ENCODE measurements at regions not wholly inside any gene's neighbourhood (a gene's known extent, or its start where the extent isn't known, plus 50 kb on each side); places are given as distances from the start of the nearest gene placed in this dataset.

GRCh38 chr2:217515615-217516309 lies 487.0 kb downstream of the TNS1 start:
- FAIRE-seq: no peak

GRCh38 chr2:217513258-217513657 lies 489.5 kb downstream of the TNS1 start:
- no peak for FAIRE-seq

- FAIRE-seq: no peak
Measured at GRCh38 chr2:217512728-217513127, 490.1 kb downstream of the TNS1 start.

GRCh38 chr2:217512259-217512658 lies 490.5 kb downstream of the TNS1 start:
- no peak for FAIRE-seq

GRCh38 chr2:217511850-217512249 lies 490.9 kb downstream of the TNS1 start:
- no peak for FAIRE-seq

GRCh38 chr2:217510771-217511291 lies 492.0 kb downstream of the TNS1 start:
- FAIRE-seq: peak; percentile 91

GRCh38 chr2:217505303-217505702 lies 497.5 kb downstream of the TNS1 start:
- no peak for FAIRE-seq

GRCh38 chr2:217501887-217502286 lies 500.9 kb downstream of the TNS1 start:
- no peak for FAIRE-seq

DNA sequence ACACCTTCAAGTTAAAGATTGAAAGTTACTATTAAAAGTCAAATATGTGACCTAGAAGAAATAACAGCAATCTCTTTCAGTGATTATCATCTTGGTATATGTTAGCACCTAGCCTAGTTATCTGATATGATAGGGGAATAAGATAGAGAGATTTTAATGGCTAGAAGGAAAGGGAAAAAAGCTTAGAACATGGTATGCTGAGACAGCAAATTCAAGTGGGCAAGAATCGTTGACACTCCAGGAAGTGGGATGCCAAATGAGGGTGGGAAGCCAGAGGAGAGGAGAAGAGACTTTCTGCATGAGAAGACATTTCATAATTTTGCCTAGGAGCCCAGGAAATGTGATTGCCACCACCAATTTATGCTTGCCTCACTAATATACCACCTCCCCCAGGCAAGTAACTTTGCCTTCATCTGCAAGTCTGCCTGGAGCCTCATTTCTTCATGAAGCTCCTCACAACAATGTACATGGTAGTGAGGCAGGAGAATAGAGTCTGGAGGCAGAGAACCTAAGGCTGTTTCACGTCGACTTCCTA lies 504.9 kb downstream of the TNS1 start:
- FAIRE-seq: no peak

DNA sequence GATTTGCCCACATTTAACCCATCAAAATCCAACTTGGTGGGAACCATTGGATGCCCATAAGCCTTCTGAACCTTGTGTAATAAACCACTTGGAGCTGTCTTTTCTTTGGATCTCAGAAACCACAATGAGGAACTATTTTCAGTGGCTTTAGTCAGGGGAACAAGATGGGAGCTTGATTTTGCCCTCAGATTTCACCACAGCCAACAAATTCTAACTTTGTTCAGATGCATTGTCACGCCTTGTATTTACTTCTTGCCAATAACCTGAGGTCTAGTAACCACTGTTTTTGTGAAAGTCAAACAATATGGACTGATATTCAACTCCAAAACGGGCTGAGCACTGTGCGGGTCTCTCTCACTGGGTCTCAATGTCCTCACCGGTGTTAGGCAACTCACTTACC lies 508.2 kb downstream of the TNS1 start:
- FAIRE-seq: no peak

DNA sequence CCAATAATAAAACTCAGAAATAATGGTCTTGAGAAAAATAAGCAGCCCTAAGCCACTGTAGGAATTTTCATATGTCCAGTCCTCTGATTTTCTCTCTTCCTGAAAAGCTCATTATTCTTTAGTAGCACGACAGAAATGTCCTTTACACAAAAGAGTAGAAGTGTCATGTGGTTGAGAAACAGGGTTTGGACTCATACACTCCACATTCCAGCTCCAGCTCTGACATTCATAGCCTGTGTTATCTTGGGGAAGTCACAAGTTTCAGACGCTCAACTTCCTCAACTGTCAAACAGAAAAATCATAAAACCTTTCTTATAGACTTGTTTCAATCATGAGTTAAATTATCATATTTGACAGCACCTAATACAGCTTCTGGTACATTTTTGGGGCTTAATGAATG lies 511.5 kb downstream of the TNS1 start:
- no peak for FAIRE-seq

- FAIRE-seq: no peak
Measured at GRCh38 chr2:217489145-217489960, 513.4 kb downstream of the TNS1 start.

DNA sequence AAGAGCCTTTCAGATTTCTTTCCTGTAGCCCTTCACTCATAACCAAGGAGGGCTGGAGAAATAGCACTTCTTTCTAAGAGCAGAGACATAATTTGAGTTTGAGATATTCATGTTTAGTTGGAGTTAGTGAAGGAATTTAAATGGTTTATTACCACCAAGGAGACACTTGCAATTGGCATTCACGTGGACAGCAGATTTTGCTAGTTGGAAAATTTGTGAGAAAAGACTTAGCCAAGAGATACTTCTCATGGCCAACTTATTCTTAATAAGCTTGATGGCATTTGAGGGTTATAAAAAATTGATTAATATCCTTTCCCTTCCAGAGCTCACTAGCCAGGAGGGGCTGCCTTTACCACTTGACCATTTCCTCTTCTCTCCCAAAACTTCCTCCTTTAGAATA lies 518.7 kb downstream of the TNS1 start:
- FAIRE-seq: no peak

DNA sequence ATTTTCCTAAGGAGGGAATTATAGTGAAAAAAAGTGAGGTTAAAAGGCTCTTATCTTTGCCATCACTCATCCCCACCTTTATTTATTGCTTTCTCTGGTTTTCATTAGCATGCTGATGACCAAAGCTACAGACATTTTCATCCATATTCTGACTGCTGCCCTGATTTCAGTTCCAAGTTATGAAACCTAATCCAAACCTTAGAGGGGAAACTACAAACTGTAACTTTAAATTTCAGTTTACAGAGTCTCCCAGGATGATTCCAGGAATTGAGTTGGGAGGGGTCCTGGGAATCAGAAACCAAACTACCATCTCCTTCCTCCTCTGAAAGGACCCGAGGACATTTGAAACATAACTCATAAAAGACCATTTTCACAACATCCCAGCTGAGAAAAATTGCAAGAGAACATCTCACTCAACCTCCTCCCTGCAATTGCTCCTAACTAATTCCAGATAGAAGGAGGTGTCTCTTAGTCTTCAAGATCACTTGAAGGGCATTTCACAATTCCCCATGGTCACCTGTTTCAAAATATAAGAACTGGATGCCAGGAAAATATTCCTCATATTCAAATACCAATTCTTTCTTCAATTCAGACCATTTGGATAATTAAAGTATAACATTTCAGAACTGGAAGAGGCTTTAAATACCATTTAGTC lies 520.6 kb downstream of the TNS1 start:
- no peak for FAIRE-seq

DNA sequence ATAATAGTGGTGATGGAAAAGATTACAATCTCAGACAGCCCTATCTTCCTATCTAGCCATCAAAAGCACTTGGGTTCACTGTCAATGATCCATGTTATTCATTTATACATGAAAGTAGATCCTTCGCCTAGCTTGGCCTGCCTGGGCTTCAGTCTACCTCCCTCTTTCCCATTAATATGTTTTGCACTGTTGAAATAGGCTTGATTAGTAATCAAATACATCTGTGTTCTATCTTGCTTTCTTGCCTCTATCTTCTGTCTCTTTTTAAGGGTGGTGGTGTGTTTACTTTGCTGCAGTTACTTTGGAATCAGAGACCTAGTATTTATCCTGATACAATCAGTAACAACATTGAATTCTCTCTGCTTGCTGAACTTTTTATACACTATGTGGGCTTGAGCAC lies 521.2 kb downstream of the TNS1 start:
- FAIRE-seq: no peak

DNA sequence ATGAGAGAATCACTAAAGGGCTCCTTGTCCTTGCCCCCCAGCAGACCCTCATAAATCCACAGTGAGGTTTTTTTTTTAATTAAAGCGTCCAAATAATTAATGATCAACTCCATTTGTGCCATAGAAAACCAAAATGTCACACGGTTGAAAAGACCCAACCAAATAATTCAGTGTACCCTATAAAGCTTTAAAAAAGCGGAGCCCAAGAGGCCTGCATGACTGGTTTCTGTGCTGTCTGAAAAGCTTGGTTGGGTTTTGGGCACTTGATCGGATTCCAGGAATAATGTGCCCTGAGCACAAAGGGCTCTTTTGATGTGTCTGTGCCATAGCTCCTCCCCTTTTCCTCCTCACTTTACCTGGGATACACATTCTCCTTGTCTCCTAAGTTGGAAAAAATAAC lies 523.2 kb downstream of the TNS1 start:
- no peak for FAIRE-seq

- no peak for FAIRE-seq
Measured at GRCh38 chr2:217478831-217479455, 523.9 kb downstream of the TNS1 start.

DNA sequence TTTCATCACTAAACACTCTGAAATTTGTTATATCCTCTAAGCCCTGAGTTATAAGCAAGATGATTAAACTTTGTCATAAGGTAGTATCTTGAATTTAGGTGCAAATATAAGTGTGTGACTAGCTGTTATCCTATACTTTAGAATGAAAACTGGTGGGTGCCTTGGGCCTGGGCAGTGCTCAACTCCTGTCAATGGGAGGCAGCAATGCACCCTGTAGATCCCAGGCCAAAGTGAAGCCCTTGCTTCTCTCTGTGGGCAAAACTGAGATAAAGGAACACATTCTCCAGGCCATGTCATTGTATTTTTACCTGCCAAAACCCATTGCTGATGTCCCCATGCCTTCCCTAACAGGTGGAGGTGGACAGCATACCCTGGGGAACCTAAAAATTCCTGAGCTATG lies 525.2 kb downstream of the TNS1 start:
- FAIRE-seq: no peak

- no peak for FAIRE-seq
Measured at GRCh38 chr2:217475791-217476190, 527.0 kb downstream of the TNS1 start.

DNA sequence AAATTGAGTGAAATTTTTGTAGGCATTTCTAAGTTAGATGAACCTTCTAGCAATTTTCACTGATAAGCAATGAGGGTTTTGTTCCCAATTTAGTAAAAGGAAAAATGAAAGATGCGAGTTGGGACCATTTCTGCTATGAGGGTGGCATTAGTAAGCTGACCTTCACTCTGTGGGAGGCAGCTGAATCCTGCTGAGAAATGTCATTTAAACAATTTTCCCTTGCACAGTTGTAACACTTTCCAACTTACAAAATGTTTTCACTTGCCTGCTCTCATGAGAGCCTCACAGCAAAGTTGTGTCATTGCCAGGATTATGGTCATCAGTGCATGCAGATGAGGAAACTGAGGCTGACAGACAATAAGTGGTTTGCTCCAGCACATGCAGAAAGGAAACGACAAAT lies 527.7 kb downstream of the TNS1 start:
- FAIRE-seq: no peak

- no peak for FAIRE-seq
Measured at GRCh38 chr2:217471319-217471718, 531.5 kb downstream of the TNS1 start.

DNA sequence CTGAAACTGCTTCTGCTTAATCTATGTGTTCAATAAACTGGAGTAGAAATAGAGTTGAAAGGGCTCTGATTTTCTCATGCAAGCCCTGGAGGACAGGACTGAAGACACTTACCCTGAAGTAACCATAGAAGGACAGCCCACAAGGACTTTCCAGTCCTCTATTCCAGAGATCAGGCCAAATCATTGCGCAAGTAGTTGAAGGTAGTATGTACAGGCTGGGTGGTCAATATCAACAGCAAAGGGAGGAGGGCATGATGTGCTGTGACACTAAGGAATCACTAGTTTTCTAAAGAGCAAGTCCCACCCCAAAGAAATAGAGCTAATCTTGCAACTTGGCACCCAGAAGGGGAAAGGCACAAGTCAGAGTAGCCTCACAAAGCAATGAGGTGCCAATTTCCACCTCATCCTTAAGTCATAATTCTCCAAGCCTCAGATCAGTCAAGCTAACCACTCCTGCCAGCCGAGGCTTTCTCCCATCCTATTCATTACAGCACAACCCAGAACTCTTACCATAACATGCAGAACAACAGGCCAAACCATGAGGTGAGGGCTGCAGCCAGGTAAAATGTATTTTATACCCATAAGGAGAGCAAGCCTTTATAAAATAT lies 533.5 kb downstream of the TNS1 start:
- no peak for FAIRE-seq

All from TTC549 (cell line).